GM19328 (cell line): ENCODE measurements at regions not wholly inside any gene's neighbourhood (a gene's known extent, or its start where the extent isn't known, plus 50 kb on each side); places are given as distances from the start of the nearest gene placed in this dataset.

Source experiments
- ATAC-seq: cut with Tn5 transposase; IDR thresholded peaks from one replicate; pipeline ENCODE4 v1.9.1; 2021; ENCODE audit warnings: mild to moderate bottlenecking, moderate library complexity; ENCODE audit not compliant: unreplicated experiment

DNA sequence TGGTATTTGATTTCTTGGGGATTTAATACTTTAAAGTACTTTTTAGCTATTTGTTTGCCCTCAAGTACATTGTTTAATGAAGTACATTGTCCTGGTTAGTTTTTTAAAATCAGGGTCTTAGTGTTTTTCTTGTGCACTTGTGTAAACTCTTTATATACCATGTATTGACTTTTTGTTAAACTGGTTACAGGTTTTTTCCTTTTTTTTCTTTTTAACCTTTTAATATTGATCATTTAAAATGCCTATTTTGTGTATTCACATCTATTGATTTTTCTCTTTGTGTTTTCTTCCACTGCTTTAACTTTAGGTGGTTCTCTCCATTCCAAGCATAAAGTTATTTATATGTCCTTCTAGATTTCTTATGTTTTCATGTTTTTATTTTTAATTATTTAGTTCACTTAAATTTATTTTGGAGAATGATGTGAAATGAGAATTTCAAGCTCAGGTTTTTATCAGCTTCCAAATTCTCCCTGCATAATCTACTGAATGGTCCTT is 84.5 kb upstream of the MYCN start:
- no peak for ATAC-seq

DNA sequence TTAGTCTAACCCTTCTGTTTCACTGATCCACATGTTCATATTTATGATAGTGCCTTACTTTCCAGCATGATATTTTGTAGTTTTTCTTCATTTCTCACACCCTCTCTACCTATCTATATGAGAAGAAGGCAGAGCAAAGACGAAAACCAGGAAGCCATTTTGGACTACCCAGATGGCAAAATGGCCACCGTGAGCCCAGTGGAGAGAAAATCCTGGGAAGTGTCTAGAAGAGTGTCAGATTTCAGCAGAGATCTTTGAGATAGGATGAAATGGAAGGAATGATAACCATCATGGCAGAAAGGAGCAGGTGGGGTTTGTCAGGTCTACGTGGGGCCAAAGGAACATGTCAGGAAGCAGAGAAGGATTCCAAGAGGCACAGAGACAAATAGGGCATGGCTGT is 84.0 kb upstream of the MYCN start:
- no peak for ATAC-seq

DNA sequence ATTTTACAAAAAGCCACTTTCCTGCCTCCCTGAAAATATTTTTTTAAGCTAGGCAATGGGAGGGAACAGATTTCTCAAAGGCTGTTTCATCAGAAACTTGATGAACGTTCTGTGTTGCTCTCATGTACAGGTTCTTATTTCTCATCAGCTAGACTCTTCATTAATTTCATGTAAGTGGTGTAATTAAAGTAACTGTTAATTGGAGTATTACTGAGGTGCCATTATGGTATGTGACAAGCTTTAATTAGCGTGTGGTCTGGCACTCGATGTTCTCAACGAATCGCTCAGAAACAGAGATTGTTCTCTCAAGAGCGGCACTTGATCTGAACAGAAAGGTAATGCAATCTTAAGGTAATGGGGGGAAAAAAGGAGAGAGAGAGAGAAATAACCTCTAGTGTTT is 81.9 kb upstream of the MYCN start:
- ATAC-seq: no peak

DNA sequence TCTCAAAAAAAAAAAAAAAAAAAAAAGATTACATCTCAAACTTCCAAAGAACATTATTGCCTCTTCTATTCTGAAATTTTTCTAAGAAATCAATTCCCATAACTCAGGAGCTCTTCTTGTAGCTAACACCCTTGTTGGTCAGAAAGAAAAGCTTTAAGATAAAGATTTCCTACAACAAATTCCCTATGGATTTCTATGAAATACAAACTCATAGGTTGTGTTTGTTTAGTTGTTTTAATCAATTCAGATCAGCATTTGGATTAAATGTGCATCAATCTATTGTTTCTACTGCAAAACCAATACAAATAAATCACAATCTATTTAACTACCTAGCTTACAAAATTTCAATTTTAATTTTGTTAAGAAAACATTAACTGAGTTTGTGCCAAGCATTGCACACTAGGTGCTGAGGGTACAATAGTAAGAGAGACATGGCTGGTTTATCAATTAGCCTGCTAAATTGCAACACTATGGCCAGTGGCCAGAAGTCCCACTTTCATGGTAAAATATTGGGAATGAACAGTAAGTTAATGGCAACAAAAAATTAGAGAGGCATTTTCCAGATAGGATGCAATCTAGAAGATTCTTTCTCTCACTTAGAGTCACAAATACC is 80.2 kb upstream of the MYCN start:
- ATAC-seq: no peak

DNA sequence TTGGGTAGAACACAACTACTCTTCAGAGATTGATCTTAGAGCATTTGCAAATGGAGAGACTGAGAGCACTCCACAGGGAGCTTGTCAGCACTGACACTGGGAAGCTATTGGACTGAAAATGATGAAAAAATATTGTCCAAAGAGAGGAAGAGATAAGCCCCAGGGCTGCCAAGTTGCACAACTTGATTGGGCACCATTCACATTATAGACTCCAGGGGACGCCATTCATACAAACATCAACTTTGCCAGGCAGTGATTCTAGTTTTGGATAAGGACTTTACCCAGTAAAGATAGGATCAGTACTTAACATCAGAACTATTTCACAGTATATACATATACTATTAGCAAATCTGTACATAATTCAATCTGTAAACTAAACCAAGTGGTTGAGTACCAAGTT is 79.6 kb upstream of the MYCN start:
- no peak for ATAC-seq

DNA sequence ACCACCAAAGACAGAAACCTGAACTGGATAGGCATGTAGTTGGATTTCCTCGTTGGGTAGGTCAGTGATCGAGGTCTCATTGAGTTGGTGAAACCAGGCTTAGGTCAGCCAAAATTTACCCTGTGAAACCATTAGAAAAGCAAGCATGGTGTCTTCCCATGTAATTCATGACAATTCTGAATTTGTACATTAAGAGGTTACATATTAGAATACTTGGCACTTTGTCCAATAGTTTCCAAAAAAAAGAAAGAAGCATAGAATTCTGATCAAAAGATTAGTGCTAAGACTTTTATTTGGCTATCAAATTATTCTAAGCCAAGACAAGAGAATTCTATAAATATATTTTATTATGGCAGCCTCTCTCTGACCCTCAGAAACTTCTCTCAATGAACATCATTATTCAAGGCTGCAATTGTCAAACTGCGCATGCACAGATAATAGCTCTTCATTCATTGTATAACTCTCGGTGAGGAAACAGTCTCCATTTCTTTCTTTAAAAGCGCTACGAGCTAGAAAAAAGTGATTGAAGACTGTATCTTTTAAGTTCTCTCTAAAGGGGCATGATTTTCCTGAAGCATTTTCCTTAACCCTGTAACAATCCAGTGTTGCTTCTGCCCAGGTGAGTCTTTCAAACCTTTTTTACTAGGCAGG is 79.1 kb upstream of the MYCN start:
- ATAC-seq: no peak

DNA sequence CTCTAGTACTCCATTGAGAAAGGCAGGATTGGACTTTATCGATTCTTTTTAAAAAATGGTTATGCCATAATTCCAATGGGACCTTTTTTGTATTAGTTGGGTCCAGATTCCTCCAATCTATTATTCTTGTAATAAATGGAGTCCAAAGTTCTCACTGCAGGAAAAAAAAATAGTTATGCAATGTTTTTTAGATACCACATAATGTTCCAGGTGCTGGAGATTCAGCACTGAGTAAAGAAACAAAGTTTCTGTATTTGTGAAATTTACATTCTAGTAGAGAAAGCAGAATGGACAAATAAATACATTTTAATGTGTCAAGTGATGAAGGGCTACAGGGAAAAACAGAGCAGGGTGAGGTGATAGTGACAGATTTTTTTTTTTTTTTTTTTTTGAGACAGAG is 78.5 kb upstream of the MYCN start:
- no peak for ATAC-seq

DNA sequence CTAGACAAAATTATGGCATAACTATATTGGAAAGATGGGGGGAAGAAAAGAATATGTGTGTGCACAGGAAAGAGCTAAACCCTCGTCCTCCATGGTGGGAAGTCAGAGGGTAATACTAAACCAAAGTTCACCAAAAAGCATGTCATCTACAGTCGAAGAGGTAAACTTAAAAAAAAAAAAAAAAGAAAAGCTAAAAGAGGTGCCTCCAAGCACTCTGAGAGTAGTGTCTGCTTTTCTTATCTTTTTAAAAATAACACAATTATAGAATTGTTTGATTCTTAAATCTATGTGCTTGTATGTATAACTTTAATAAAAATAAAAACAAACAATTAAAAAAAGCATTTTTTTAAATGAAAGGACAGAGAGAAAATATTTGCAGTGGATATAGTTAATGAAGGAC is 77.3 kb upstream of the MYCN start:
- no peak for ATAC-seq

DNA sequence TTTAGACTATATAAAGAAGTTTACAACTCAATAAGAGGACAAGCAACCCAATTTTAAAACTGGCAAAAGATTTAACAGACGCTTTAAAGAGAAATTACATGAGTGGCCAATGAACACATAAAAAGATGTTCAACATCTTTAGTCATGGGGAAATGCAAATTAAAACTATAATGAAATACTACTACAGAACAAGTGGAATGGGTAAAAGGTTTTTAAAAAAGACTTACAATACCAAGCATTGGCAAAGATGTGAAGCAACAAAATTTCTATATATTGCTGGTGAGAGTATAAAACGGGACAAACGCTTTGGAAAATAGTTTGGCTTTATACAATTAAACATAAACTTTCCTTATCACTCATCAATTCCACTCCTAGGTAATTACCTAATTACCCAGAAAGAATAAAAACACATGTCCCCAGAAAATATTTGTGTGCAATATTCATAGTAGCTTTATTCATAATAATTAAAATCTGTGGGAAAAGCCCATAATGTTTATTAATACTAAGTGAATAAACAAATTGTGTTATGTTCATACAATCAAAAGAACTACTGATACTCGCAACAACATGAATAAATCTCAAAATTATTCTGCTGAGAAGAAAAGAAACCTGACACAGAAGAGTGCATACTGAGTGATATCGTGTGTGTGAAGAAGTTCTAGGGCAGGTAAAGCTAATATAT is 76.7 kb upstream of the MYCN start:
- ATAC-seq: no peak

DNA sequence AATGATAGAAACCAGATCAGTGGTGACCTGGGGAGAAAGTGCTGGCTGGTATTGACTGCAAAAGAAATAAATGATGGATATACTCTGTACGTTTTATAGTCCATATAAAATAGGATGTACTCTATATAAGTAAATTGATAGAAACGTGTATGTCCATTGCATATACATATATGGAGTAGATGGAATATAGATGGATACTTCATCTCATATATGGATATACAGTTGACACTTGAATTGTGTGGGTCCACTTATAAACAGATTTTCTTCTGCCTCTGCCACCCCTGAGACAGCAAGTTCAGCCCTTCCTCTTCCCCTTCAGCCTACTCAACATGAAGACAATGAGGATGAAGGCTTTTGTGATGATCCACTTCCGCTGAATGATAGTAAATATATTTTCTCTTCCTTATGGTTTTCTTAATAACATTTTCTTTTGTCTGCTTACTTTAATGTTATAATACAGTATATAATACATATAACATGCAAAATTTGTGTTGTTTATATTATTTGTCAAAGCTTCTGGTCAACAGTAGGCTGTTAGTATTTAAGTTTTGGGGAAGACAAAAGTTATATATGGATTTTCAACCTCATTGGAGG is 76.1 kb upstream of the MYCN start:
- ATAC-seq: no peak

DNA sequence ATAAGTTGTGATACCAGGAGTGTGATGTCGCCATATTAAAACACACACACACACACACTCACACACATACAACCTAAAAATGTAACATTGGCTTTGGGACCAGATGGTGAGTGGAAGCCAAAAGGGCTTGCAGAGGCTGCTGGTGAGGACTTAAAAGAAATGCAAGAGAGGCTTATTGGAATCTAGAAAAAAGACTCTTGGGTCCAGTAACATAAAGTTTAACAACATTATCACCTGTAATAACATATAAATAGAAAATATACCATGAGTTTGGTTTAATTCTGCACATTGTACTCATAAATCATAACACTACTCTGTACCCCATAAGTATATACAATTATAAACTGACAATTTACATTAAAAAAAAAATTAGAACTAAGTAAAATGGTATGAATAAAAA is 74.4 kb upstream of the MYCN start:
- ATAC-seq: no peak

DNA sequence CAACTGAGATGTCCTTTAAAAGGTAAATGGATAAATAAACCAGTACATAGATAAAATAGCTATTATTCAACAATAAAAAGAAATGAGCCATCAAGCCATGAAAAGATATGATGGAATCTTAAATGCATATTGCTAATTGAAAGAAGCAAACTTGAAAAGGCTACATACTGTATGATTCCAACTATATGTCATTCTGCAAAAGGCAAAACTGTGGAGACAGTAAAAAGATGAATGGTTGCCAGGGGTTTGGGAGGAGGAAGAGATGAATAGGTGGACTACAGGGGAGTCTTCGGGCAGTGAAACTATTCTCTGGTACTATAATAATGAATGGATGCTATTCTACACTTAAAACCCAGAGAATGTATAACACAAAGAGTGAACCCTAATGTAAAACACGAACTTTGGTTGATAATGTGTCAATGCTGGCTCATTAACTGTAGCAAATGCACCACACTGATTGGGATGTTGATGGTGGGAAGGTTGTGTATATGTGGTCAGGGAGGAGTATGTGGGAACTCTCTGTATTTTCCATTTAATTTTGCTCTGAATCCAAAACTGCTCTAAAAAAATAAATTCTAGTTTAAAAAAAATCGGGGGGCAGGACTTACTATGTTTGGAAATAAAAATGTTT is 73.7 kb upstream of the MYCN start:
- ATAC-seq: no peak

DNA sequence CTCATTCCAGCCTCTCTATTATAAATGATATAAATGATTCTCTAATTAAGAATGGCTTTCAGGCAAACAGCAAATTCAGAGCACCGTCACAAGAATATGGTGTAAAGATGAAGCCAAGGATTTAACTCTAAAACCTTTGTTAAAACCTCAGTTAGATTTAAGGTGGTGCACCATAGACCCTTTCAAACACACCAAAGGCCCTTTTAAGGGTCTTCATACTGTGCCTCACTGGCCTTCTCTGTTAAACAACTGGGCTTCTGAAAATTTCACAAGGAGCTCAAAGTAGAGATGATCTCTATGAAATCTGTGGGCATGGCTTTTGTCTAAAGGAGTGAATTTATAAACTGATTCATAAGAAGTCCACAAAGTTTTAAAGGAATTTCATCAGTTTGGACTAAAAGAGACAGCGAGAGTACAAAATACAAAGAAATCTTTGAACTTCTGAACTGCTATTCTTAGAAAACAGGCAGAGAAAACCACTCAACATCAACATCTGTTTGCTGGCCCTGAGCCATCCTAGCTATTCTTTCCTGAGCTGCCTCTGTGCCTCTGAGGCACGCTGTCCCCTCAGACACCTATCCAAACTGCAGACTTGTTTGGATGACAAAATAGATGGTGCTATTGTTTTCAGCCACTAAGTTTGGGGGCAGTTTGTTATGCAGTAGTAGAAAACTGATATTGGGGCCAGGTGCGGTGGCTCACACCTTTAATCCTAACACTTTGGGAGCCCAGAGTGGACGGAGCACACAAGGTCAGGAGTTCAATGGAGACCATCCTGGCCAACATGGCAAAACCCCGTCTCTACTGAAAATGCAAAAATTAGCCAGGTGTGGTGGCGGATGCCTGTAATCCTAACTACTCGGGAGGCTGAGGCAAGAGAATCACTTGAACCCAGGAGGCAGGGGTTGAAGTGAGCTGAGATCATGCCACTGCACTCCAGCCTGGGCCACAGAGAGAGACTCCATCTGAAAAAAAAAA is 72.9 kb upstream of the MYCN start:
- ATAC-seq: no peak

DNA sequence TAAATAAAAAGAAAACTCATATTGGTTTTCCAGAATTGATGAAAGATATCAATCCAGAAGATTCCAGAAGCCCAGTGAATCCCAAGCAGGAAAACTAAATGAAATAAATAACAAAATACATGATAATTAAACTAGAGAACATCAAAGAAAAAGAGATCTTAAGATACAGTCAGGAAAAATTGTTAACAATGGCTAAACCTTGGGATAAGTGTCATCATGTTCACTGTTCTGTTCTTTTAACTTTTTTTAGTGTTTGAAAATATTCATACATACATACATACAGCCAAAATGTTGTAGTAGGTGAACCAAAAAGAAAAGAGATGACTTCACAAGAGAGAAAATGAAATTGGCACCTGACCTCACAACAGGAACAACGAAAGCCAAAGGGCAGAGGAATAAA is 72.2 kb upstream of the MYCN start:
- ATAC-seq: no peak

DNA sequence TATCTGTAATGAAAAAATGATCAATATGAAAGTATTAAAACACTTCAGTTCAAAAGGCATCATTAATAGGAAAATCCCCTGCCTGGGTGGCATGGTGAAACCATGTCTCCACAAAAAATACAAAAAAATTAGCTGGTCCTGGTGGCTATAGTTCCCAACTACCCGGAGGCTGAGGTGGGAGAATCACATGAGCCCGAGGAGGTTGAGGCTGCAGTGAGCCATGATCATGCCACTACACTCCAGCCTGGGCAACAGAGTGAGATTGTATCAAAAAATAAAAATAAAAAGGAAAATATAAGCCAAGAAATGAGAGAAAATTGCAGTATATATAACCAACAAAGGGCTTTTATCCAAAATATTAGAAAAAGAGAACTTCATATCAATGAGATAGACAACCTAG is 71.6 kb upstream of the MYCN start:
- no peak for ATAC-seq

DNA sequence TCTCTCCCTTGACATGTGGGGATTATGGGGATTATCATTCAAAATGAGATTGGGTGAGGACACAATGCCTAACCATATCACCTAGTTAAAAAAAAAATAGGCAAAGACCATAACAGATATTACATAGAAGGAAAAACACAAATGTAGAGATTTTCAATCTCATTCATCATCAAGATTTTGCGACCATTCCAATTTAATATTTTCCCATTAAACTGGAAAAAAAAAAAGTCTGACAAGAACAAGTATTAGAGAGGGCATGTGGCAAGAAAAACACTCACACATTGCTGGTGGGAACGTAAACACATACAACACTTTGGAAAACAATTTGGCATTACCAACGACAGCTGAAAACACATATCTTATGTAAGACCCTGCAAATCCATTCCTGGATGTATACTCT is 71.0 kb upstream of the MYCN start:
- no peak for ATAC-seq

DNA sequence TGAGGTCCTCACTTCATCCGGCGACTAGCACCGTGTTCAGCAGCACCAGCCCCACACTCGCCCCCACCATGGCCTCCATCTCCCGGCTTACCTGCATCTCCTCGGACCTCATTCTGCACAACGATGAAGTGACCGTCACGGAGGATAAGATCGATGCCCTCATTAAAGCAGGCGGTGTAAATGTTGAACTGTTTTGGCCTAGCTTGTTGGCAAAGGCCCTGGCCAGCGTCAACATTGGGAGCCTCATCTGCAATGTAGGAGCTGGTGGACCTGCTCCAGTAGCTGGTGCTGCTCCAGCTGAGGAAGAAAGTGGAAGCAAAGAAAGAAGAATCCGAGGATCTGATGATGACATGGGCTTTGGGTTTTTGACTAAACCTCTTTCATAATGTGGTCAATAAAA is 70.5 kb upstream of the MYCN start:
- no peak for ATAC-seq

DNA sequence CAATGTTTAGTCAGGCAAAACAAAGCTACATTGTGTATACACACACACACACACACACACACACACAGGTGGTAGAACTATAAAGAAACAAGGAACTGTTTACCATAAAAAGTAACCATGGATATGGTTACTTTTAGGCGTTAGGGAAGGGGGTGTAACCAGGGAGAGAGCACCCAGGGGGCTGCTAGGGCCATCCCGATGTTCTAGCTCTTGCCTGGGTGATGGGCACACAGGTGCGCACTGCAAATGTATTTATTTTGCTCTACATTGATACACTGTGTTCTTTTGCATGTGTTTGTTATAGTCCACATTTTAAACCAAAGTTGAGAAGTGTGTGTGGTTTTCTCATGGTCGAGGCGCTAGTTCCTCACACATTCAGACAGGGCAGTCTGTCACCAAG is 69.8 kb upstream of the MYCN start:
- no peak for ATAC-seq

DNA sequence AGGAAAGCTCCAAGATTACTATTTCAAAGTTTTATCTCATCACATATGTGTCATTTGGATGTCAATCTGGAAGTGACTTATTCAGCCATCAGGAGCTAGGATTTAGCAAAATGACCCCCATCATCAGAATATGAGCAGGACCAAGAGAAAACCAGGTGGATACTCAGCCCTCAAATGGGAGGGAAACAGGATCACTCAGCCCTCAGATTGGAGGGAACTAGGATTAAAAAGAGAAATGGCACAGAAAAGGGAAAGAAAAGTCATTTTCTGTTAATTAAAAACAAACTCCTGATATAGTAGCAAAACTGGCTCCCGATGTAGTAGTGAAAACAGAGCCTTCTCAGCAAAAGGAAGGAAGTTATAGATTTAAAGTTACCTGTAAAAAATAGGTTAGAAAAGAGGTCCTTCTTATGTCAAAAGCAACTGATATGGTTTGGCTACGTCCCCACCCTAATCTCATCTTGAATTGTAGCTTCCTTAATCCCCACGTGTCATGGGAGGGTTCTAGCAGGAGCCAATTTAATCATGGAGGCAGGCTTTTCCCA is 69.0 kb upstream of the MYCN start:
- no peak for ATAC-seq

DNA sequence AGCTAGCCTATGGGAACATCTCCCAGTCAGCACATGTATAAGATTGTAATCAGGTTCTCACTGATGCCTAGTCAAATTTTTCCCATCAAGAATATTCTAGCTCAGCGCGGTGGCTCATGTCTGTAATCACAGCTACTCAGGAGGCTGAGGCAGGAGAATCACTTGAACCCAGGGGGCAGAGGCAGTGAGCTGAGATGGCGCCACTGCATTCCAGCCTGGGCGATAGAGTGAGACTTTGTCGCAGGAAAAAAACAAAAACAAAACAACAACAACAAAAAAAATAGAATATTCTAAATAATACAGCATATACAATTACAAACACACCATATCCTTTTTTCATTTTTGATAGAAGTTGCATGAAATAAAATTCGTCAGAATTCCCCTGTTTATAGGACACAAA is 67.5 kb upstream of the MYCN start:
- ATAC-seq: no peak
